Islet of Langerhans (tissue), 1 donor: ENCODE measurements at regions not wholly inside any gene's neighbourhood (a gene's known extent, or its start where the extent isn't known, plus 50 kb on each side); places are given as distances from the start of the nearest gene placed in this dataset.

Source experiments
- FAIRE-seq: peaks from one replicate; lab custom pipeline; 2011; peaks lifted over from hg19 to GRCh38; lab: Jason Lieb, UNC

DNA sequence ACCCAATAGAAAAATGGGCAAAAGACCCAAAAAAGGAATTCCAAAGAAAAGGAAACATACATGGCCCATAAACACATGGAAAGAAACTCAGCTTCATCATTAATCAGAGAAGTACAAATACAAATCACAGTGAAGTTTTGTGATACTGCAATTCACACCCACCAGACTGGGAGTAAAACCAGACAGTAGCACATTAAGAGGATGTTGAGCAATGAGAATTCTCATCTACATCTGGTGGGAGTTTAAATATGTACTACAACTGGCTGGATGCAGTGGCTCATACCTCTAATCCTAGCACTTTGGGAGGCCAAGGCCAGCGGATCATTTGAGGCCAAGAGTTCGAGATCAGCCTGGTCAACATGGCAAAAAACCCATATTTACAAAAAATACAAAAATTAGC is 125.7 kb upstream of the PHACTR1 start:
- no peak for FAIRE-seq

- FAIRE-seq = no peak
These were observed 123.9 kb upstream of the PHACTR1 start for GRCh38 chr6:12592634-12593033.

DNA sequence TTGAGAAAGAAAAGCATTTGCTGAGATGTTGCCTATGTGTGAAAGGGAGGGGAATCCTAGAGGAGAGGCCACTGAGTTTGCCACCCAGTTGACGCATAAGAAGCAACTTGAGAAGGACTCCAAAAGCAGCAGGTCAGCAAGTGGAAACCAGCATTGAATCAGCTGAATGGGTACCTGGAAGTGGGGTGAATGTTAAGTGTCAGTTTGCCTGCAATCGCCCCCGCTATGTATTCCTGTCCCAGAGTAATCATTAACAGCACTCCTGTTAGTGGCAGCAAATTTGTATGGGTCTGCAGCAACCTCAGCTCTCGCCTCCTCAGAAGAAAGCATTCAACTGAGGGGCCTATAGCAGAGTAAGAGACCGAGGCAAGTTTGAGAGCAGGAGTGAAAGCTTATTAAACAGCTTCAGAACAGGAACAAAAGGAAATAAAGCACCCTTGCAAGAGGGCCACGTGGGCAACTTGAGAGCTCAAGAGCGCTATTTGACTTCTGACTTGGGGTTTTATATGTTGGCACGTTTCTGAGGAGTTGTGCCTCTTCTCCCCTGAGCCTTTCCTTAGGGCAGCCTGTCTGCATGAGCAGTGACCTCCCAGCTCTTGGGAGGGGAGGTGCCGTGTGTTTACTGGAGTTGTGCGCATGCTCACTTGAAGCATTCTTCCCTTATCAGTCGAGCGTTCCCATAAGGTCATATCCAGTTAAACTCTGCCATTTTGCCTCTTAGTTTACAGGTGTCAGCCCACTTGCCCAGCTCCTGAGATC is 122.6 kb upstream of the PHACTR1 start:
- no peak for FAIRE-seq

GRCh38 chr6:12594530-12594893 is 122.1 kb upstream of the PHACTR1 start:
- FAIRE-seq = no peak

DNA sequence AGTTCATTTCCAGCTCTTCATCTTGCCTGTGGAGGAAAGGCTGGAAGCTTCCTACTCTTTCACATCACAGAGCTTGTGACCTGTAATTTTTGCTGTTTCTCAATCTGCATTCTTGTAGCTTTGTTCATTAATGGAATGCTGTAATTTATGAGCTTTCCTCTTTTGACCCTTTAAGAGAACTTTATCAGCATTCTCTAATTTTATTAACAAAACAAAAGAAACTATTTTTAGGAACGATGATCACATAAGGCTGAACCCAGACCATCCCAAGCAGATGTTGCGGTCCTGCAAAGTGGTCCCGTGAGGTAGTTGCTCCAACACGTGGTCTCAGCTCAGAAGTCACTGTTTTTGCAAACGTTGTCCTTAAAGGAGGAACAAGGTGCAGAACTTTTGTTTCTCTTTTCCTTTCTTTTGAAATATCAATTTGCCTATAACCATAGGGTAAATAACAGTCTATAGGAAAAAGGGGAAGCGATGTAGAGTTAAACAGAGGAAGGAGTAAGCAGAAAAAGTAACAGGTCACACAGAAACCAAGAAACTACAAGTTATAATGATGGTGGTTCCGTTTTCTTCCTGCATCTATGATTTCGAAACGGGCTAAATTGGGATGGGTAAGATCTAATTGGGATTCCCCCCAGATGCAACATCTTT is 121.3 kb upstream of the PHACTR1 start:
- no peak for FAIRE-seq

- FAIRE-seq = no peak
These were observed 119.8 kb upstream of the PHACTR1 start for GRCh38 chr6:12596731-12597130.

DNA sequence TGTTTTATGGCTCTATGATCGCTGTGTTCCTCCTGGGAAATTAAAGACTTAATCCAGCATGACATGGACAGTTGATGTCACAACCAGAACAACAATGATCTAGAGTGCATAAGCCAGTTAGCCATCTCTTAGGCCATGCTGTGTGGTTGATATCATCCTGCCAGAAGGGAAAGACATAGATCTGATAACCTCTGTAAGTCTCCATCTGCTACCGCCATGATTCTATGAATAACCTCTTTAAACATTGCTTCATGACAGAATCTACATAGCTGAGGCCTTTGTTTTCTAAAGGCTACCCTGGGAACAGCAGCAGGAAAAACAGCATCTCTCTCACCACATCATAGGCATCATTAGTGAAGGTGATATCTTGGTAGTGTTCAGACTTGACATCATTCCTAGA is 117.6 kb upstream of the PHACTR1 start:
- FAIRE-seq = no peak

- no peak for FAIRE-seq
These were observed 114.7 kb upstream of the PHACTR1 start for GRCh38 chr6:12601881-12602280.

DNA sequence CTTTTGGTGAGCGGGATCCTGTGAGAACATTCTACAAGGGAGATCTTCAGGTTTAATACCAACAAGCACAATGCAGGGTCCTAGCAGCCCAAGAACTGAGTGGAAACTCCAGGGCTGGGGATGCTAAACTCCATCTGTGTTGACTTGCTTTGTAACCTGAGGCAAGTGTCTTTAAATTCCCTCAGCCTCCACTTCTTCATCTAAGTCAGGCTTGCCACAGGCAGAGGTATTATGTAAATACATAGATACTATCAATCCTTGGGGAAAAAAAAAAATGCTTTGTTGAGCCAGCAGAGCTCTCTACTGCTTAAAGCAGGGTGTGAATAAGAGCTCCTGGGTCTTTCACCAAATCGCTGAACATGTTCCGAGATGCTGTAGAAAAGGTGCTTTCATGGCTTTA is 114.2 kb upstream of the PHACTR1 start:
- FAIRE-seq = no peak

GRCh38 chr6:12602951-12603672 is 113.5 kb upstream of the PHACTR1 start:
- FAIRE-seq = peak; percentile 60

DNA sequence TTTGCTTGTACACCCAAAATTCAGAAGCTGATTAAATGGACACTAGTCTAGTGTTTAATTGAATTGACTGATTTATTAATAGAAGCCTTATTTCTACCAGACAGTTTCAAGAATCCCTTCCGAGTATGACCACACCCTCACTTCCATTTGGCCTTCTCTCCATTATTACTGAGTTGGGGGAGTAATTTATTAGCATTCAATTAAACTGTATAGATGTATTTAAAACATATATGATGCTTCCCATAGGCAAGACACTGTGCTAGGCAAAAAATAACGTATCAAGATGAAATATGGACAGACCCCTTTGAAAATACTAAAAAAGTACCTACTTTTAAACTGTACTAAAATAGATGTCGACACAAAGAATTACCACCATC is 112.9 kb upstream of the PHACTR1 start:
- no peak for FAIRE-seq

DNA sequence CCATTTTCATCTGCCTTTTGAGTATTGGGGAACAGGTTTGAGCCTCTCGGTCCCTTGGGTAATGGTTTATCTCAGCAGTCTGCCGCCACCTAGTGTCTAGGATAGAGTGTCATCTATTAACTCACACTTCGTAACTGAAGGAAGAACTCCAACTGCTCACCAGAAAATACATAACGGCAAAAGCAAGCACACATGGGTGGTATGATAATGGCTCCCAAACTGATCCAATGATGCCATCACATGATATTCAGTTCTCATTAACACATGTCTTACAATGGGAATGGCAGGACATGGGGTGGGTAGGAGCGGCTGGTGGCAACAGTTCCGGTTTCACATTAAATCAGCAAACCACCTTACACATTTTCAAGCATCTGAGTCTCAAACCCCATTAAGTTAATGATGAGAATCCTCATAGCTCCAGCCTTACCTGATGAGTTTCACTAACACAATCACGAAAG is 110.7 kb upstream of the PHACTR1 start:
- FAIRE-seq = peak; percentile 75

DNA sequence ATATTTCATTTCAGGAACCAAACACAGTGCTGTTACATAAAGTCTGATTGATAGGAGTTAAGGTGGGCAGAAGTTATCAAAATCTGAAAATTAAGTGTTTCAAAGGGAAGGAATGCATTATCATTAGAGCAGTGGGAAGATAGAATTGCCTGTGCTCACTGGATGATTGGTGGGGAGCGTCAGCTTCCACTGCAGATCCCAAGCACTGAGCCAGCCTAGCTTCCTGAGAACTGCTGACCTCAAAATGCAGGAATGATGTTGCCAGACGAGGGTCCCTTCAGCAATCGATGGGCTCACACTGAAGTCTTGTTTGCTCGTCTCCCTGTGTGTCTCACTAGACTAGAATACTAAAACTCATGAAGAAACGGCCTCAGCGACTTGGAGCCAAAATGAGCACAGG is 110.0 kb upstream of the PHACTR1 start:
- no peak for FAIRE-seq

DNA sequence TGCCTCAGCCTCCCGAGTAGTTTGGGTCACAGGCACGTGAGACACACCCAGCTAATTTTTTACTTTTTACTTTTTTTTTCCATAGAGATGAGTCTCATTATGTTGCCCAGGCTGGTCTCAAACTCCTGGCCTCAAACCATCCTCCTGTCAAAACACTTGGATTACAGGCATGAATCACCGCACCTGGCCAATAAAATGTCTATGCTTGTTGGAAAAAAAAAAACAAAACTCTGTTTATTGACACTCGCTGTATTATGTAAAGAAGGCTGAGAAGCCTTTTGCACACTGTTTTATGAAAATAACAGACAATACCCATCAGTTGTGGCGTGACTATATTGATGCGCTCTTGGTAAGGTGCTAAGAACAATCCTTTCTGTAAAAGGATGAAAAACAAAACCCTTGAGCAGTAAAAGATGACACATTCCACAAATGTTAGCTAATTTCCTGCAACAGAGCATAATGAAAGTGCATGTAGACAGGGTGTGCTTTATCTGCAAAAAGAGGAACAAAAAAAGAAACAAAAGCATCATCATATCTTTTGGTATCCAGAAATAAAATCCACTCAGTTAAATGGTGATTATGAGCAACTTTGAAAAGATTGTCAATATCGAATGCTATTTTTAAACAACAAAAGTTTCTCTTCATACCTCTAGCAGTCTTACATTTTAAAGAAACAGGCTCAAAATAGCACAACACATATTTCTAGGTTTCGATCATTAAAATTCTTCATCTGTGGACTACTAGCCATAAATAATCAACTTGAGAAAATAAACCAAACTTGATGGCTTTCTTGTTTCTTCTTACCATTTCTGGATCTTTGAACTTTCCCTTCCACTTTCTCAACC is 108.3 kb upstream of the PHACTR1 start:
- no peak for FAIRE-seq

GRCh38 chr6:12608874-12609273 is 107.7 kb upstream of the PHACTR1 start:
- FAIRE-seq = no peak

DNA sequence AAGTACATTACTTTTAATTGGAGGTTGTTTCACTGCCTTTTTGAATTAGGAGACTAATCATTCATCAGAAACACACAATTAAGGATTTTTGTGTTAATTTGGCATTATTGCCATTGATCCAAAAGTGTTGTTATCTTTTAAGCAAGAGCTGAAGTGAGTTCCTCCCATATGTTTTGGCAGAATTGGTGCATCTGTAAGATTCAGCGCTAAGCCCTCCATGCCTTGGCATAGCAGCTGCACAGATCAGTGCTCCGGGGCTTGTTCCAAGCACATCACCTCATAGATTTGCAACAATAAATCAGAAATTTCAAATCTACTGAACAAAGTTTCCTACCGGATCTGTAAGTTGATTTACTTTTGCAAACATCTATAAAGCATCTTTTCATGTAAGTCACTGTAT is 106.8 kb upstream of the PHACTR1 start:
- FAIRE-seq = no peak

- no peak for FAIRE-seq
These were observed 105.7 kb upstream of the PHACTR1 start for GRCh38 chr6:12610862-12611261.

- FAIRE-seq = no peak
These were observed 102.8 kb upstream of the PHACTR1 start for GRCh38 chr6:12613811-12614210.

GRCh38 chr6:12614456-12614855 is 102.1 kb upstream of the PHACTR1 start:
- FAIRE-seq = no peak

- FAIRE-seq = no peak
These were observed 98.3 kb upstream of the PHACTR1 start for GRCh38 chr6:12618296-12618695.

- FAIRE-seq = no peak
These were observed 94.8 kb upstream of the PHACTR1 start for GRCh38 chr6:12621754-12622153.

- FAIRE-seq = no peak
These were observed 94.0 kb upstream of the PHACTR1 start for GRCh38 chr6:12622566-12622965.
